GM04503 (cell line): ENCODE measurements at regions not wholly inside any gene's neighbourhood (a gene's known extent, or its start where the extent isn't known, plus 50 kb on each side); places are given as distances from the start of the nearest gene placed in this dataset.
"Not testable (repeated sequence)": the region's sequence is repeated elsewhere in the genome, so short reads cannot be mapped to it uniquely, and the experiment has no call there.

ENCODE experiments used
- DNase-seq: peaks from one replicate; pipeline ENCODE4 v3.0.0-alpha.2; 2012; ENCODE audit warnings: low read depth

DNA sequence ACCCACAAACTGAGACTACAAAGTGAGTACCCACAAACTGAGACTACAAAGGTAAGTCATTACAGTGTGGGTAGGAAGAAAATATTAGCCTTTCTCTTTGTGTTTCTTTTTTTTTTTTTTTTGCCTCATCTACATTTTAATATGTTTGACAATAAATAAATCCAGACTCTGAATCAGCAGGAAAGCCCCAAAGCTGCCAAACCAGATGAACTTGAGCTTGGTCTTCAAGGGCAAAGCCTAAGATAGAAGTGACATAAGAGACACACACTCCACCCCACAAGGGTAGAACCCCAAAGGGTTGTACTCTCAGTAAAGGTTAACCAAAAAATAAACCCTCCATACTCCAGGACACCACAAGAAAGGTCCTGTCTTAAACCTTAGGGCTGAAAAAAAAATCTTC, 326.8 kb upstream of the ARID1B start:
- DNase-seq: no peak

DNA sequence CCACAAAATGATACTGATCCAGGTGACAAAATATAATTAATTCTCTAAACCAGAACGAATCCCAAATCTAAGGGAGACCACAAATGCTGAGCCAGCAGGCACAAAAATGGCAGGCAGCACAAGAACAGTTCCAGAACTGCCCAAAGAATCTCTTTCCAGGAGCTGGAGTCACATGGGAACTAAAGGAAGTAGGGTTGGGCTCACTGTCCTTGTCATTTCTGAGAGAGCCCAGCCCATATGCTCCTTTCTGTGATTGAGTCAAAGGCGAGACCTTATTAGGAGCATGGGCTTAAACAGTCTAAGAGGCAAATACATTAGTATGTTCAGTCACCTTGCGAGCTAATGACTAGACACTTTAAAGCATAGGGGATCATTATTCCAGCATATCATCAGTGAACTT, 327.6 kb upstream of the ARID1B start:
- DNase-seq: no peak

DNA sequence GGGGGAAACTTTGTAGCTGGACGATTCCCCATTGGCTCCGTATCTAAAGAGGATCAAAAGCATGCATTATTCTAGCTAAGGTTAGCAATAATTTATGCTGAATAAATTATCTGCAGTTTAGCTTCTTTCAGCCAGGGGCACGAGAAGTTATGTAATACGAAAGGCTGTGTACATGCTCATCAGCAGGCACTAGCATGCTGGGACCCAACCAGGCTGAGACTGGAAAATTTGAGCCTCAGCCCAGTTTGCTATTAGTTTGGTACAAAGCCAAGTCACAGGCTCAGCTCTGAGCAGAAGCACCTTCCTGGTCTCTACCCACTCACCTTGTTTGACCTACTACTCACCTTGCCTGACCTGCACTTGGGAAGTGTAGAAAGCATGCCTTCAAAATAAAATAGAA, 328.1 kb upstream of the ARID1B start:
- no peak for DNase-seq

DNA sequence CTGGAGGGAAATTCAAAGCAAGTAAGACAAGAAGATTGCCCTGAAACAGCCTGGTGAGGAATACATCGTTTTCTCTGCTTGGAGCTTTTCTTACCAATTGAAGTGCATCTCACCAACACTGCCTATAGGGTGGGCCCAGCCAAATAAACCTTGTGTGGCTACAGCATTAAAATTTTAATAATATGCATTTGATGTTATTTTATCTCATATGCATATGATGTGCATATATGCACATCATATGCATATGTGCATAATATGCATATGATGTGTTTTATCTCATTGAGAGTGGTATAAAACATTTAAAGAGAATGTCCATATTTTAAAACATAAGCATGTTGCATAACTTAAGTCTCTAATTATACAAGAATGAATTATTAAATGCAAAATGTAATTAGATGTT, 328.6 kb upstream of the ARID1B start:
- DNase-seq: no peak

DNA sequence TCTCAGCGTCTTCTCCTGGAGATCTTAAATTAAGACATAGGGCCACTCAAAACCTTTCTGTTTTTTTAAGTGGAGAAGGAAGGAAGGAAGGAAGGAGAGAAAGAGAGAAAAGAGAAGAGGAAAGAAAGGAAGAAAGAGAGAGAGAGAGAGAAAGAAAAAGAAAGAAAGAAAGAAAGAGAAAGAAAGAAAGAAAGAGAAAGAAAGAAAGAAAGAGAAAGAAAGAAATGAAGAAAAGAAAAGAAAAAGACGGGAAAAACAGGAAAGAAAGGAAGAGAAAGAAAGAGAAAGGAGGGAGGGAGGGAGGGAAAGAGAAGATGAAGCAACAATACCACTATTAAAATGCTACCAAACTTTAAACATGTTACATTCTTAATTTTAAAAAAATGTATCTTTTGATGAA, 336.5 kb upstream of the ARID1B start:
- no peak for DNase-seq

DNA sequence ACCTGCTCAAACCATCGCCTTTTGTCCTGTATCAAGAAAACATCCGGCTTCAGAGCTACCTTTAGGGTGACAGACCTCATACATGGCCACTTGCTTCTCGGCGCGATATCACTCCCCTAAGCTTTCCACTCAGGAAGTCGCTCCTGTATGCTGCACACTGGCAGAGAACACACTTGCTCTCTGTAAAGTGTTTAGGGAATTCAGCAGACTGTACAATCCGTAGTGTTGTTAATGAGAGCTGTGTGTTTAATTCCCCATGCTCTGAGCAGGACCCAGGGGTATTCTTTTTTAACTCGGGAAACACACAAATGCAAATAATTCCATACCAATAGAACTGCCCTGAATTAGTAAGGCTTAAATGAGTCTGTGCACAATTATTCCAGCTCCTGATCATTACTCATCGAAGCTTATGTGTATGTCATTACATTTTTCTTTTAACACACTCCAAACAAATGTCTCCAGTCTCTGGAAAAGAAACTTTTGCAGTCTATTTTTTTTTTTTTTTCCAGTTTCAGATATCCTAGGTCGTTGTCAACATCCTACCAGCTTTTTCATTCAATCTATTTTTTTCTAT, 338.7 kb upstream of the ARID1B start:
- no peak for DNase-seq

DNA sequence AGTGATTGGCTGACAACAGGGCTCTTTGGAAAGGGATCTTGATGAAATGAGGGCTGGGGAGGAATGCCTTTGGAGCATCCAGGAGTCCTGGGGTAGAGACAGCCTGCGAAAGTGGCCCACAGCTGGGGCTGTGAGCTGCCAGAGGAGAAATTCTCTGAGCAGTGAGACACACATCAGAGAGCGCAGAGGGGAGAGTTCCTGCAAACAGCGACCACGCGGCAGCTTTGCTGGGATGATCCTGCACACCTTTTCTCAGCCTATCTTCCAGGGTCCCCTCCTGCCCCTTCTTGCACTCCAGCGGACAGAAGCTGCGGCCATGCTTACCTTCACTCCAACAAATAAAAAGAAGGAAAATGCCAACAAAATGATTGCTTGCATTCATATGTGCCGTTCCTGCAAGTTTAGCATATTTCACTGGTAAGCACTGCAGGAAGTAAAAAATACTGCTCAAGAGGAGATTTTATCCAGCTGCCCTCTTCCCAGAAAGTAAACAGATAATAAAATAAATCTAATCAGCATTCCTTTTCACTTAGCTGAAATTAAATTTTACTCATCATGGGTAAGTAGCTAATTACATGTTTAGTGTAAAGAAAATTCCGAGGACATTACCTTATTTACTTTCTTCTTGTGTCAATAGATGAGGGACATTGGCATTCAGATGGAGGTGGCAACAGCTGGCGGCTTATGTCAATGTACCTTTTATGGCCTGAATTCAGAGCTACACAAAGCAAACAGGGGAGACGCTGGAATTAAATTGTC, 339.9 kb upstream of the ARID1B start:
- DNase-seq: no peak

DNA sequence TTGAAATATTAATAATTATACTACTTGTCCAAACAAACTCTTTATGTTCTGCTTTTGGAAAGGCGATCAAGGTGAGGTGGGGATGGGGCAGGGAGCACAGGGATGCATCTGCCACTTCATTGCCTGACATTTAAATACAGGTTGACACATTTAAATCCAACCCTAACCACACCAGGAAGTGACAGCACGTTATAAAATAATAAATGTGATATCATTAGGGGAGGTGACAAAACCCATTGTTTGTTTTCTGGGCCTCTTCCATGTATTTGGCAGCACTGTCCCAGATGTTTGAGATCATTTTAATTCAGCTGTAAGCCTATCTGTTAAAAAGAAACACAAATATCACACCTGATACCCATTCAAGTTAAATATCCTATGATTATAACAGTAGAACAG, 342.4 kb upstream of the ARID1B start:
- no peak for DNase-seq

DNA sequence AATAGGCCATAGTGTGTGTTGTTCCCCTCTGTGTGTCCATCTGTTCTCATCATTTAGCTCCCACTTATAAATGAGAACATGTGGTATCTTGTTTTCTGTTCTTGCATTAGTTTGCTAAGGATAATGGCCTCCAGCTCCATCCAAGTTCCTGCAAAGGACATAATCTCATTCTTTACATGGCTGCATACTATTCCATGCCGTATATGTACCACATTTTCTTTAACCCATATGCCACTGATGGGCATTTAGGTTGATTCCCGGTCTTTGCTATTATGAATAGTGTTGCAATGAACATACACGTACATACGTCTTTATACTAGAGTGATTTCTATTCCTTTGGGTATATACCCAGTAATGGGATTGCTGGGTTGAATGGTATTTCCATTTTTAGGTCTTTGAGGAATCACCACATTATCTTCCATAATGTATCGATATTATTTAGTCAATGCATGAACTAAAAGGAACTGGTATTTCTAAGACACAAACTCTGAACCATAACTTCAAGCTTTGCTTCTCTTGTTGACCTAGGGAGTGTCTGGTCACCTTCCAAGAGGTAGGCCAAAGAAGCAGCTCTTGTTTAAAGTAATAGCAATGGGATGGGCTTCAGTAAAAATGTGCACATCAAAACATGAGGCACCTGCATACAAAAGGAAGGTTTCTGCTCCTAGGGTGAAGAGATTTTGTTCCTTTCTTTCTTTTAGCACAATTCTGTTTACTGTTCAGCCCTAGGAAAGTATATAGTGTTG, 343.0 kb upstream of the ARID1B start:
- no peak for DNase-seq

DNA sequence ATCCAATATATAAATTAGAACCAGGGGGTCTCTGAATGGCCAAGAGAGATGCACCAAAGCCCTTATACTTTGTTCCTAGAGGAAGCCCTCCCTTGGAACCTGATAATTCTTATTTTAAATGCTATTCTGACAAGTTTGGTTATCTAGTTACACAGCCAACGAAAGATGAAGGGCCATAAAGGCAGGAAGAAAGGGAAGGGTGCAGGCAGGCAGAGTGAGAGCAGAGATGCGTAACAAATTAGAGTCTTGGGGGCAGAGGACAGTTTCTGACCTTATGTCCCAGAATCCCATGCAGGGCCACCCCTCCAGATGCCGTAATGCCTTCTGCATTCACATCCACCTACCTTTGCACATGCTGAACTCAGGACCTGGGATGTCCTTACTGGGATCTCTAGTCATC, 344.6 kb upstream of the ARID1B start:
- DNase-seq: no peak

DNA sequence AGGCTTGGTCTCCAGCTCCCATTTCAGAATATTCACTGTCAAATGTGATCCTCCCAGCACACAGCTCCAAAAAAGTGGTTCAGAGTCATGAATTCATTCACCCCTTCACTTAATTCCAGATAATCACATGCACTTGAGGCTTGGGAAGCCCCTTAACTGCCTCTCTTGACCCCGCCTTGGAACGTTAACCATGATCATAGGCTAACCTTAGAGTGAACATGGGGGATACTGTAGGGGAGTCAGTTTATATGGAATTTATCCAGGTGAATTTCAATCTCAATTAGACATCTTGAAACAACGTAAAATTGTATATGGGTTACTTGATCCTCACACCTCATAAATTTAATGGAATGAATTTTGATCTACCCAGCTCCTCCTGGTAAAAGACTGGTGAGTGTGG, 346.8 kb upstream of the ARID1B start:
- no peak for DNase-seq

DNA sequence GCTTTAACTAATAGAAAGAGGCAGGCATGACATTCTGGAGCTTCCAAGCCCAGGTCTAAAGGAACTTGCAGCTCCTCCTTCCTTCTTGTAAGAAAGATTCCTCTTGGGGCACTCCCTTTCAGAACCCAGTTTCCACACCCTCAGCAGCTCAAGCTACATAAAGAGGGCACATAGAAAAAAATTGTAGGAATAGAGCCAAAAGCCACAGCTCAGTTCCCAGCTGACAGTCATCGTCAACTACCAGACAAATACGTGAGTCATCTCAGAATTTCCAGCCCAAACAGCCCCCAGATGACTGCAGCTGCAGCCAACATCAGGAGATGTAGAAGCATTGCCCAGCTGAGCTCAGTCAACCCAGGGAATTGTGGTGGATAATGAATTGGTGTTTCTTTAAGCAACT, 349.8 kb upstream of the ARID1B start:
- DNase-seq: peak; percentile 36

DNA sequence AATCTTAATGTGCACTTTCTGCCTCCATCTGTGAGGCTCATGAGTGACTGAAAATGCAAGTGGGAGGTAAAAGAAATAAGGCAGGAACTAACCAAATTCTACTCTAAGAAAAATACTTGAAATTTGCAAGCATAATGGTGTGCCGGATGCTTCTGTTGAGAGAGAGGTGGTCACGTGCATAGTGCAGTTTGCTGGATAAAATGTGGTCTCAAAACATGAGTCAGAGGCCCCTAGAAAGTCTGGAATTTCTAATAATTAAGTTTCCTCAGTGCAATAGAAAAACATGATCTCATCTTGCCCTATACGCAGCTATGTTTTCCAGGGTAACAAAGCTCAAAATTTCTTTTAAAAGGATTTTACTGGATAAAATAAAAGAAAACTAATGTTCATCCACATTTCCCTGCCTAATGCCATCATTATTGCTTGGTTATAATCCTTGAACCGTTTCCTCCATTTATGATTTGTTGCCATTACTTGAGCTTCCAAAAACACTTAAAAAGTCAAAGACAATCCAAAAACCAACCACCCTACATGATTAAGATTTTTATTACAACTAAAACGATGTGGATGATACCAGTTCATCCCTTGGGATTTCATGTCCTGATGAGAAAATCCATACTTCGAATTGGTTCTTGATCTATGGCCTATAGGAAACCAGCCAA, 351.7 kb upstream of the ARID1B start:
- peak; percentile 14 for DNase-seq

DNA sequence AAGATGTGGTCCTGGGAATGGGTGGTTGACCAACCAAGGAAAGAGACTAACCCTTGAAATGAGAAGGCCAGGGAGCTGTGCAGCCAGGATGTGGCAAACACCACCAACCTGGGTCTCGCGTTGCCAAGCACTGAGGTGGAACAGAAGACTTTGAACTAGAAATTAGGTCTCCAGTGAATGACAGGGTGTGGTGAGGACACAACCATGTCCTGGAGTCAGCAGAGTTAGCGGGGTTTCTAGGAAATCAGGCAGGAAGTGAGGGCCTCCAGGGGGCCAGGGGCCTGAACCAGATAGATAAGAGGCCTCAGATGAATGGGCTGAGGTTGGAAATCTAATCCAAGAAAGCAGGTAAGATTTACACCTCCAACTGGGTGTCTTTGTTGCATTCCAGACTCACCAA, 353.3 kb upstream of the ARID1B start:
- DNase-seq: no peak

DNA sequence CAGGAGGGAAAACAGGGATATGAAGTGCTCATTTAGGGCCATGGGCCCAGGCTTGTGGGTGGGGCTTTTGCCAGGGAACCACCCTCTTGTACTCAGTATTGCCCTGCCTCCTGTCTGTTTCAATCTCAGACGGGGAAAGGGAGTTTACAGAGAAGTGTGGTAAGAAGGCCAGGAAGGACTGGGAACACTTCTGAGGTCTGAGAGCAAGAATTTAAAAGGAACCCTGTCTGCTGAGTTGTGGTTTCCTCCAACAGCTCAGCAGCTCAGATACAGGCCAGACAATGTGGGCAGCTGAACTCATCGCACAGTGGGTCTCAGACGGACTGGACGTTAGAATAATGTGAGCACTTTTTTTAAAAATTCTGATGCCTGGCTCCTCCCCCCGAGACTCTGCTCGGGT, 354.1 kb upstream of the ARID1B start:
- DNase-seq: no peak

DNA sequence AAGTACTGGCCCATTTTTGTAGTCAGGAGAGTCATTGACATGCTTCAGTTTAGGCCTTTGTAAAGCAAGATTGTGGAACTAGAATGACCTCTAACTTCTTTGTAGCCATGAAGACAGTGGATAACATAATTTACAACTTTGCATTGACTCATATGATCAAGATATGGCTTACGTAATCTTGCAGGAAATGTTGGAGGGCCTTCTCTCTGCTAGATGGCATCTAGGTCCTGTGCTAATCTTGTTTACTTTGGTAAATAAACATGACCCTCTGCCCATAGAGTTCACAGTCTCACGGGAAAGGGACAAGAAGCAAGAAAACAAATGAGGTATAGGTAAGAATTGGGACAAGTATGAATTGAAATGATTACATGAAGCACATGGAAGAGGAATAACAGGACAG, 355.2 kb upstream of the ARID1B start:
- DNase-seq: no peak

DNA sequence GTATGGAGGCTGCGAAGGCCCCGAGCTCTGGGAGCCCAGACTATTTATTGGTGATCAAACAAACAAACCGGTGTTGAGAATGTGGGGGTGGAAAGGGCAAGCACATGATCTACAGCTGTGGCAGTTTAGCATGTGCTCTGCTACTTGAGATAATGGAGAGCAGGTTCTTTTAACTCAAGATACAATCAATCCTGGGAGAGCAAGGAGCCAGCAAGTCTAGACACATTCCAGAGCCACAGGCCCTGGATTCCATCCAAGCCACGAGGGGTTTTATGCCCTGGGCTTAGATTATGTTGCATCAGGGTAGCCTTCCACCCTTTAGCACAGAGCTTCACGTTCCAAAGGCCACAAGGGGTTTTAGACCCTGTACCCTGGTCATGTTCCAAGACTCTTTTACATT, 355.9 kb upstream of the ARID1B start:
- not testable (repeated sequence) for DNase-seq

DNA sequence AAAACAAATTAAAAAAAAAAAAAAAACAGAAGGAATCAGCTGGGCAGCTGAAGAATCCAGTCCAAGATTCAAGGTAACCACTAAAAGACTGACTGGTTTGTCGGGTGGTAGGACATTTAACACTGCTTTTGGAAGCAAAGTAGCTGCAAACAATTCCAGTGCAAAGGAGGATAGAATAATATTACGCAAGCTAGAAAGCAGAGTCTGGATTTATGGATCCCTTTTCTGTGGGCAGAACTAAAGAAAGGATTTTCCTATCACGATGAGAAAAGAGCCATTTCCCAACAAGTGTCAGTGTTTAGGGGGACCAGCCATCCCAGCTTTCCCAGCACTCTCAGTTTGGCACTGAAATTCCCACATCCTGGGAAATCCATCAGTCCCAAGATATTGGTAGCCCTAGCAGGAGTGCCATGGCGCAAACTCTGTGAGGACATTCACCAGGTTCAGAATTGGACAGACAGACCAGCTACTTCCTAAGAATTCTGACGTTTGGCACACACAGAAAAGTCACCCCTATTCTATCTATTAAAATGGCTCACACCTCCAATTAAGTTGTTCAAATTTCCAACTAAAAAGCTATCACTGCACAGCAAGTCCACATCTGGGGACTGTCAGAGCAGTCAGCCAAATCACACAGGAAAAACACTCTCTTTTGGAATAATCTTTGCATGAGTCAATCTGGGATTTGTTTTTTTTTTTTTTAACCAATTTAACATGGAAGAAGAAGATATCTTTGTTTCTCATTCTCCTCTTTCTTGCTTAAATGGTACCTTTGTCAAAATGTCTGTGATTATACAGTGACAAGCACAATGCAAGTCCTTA, 356.8 kb upstream of the ARID1B start:
- no peak for DNase-seq

DNA sequence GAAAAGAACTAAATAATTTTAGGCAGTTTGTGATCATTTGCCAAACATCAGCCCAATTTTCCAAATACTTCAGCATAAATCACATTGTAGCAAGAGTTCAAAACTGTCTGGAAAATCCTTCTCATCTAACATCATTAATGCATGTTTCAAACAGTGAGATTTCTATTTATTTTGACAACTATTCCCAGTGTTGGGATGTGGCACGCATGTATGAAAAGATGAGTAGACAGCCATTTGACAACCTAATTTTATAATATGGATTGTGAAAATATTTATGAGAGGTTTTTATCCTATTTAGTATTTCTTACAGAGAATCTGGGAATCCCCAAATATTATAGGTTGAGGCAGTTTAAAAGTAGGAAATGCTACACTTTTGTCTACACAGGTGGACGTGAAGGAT, 357.6 kb upstream of the ARID1B start:
- no peak for DNase-seq

DNA sequence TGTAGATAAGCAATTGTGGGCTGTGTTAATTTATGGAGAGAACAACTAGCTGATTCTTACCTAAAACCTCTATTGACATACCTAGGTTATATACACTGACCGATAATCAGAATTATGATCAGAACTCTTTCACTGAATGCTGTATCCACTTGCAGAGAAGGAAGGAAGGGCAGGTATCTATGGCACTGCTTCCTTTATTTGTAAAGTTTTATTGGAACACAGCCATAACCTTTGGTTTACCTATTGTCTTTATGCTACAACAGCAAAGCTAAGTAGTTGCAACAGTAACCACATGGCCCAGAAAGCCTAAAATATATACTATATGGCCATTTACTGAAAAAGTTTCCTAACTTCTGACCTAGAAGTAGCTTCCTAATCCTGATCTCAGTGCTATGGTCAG, 358.9 kb upstream of the ARID1B start:
- DNase-seq: no peak

DNA sequence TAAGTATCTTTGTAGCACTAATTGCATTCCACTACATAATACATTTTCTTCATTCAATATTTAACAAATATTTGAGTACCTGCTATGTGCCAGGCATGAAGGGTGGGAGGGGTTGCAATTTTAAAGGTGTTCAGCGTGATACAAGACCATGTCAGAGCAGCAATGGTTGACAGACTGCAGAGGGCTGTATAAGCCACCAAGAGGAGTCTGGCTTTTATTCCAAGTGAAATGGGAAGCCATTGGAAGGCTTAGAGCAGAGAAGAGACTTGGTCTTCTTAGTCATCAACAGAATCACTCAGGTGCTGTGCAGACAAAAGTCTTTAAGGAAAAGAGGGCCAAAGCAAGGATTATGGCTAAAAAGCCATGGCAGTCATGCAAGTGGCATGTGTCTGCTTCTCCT, 360.8 kb upstream of the ARID1B start:
- DNase-seq: no peak

DNA sequence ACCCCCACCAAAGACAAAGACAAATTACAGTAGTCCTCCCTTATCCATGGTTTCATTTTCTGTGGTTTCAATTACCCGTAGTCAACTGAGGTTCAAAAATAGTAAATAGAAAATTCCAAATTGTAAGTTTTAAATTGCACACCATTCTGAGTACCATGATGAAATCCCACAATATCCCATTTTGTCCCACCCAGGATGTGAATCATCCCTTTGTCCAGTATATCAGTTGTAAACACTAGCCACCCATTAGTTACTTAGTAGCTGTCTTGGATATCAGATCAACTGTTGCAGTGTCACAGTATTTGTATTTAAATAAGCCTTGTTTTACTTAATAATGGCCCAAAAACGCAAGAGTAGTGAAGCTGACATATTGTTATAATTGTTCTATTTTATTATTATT, 364.0 kb upstream of the ARID1B start:
- DNase-seq: no peak
